Caco-2 (cell line): ENCODE measurements at regions not wholly inside any gene's neighbourhood (a gene's known extent, or its start where the extent isn't known, plus 50 kb on each side); places are given as distances from the start of the nearest gene placed in this dataset.

Source experiments
- BruUV-seq: library from RNA; stranded (reverse); fragments of 400-500 nt; replicated peaks from 2 replicates; lab custom pipeline; 2021; lab: Mats Ljungman, UMichigan
- CTCF ChIA-PET: fragments of 300-600 bp; sonication (Branson Sonifier 250); formaldehyde crosslinking; loops from one replicate; lab custom pipeline; 2022; ENCODE audit warnings: antibody characterized with exemption; lab: Charles Lee
- POLR2A ChIA-PET: fragments of 300-600 bp; sonication (Branson Sonifier 250); formaldehyde crosslinking; loops from one replicate; lab custom pipeline; 2022; ENCODE audit warnings: antibody characterized with exemption; lab: Charles Lee
- DNase-seq, 2 experiments: peaks; one replicate each; pipeline versions ENCODE4 v3.0.0 to v3.0.0-alpha.2; 2020 to 2022
- H3K27me3 ChIP-seq: replicated peaks from 2 replicates; pipeline ENCODE4 v1.6.0; 2011; ENCODE audit warnings: low read length; ENCODE audit not compliant: control insufficient read depth, insufficient read depth
- H3K36me3 ChIP-seq: 2 replicates; pipeline ENCODE4 v1.5.1; 2011; ENCODE audit warnings: low read length; ENCODE audit not compliant: control insufficient read depth, insufficient read depth
- H3K4me1 ChIP-seq: fragments of 250-450 bp; sonication (Bioruptor Pico); 2 replicates; pipeline ENCODE4 v1.5.1; 2020; ENCODE audit warnings: mild to moderate bottlenecking
- H3K4me3 ChIP-seq: 2 replicates; pipeline ENCODE4 v1.5.1; 2011; ENCODE audit warnings: low read depth, mild to moderate bottlenecking, control low read depth, low read length
- H3K9me3 ChIP-seq: fragments of 250-450 bp; sonication (Bioruptor Pico); 2 replicates; pipeline ENCODE4 v1.5.1; 2020; ENCODE audit warnings: mild to moderate bottlenecking, moderate library complexity
- H3K27ac Mint-ChIP-seq: one replicate; pipeline ENCODE4 v1.8.0; 2022; ENCODE audit warnings: mixed read lengths; ENCODE audit not compliant: unreplicated experiment
- H3K27me3 Mint-ChIP-seq: one replicate; pipeline ENCODE4 v1.8.0; 2022; ENCODE audit warnings: mixed read lengths; ENCODE audit not compliant: insufficient read depth, unreplicated experiment
- H3K36me3 Mint-ChIP-seq: one replicate; pipeline ENCODE4 v1.8.0; 2022; ENCODE audit warnings: mild to moderate bottlenecking, mixed read lengths; ENCODE audit not compliant: insufficient read depth, unreplicated experiment
- H3K4me1 Mint-ChIP-seq: one replicate; pipeline ENCODE4 v1.8.0; 2022; ENCODE audit warnings: low read depth, mixed read lengths; ENCODE audit not compliant: unreplicated experiment
- H3K4me3 Mint-ChIP-seq: one replicate; pipeline ENCODE4 v1.8.0; 2022; ENCODE audit warnings: mild to moderate bottlenecking, moderate library complexity, mixed read lengths; ENCODE audit not compliant: unreplicated experiment
- H3K9me3 Mint-ChIP-seq: one replicate; pipeline ENCODE4 v1.8.0; 2022; ENCODE audit warnings: mixed read lengths; ENCODE audit not compliant: unreplicated experiment
- CTCF ChIP-seq, 2 experiments: fragments of 200-600 bp in 1 of 2; IDR thresholded peaks; 1 replicate in 1 of 2; 2 replicates in 1 of 2; pipeline versions ENCODE4 v1.5.1 to v1.8.0; 2011 to 2022; ENCODE audit warnings: antibody characterized with exemption in 1 of 2, control low read depth in 1 of 2, inconsistent platforms in 1 of 2, low read depth in 1 of 2, low read length in 1 of 2, mild to moderate bottlenecking in 1 of 2, moderate library complexity in 1 of 2; ENCODE audit not compliant: insufficient read depth in 1 of 2, severe bottlenecking in 1 of 2, unreplicated experiment in 1 of 2
- intact Hi-C: fragments of 100-400 bp; cut with micrococcal nuclease; formaldehyde crosslinking; loops from one replicate; pipeline ENCODE4 v1.10.0; 2022; ENCODE audit not compliant: unreplicated experiment

- Mint-ChIP-seq H3K27me3 (peaks cover 17% of the 10 kb centered on the region), H3K4me3 (no peak overlapping the region), H3K9me3 (no peaks in the 10 kb centered on the region), H3K36me3 (no peaks in the 10 kb centered on the region), H3K4me1 (no peaks in the 10 kb centered on the region), H3K27ac (no peak overlapping the region)
- intact Hi-C loops, result no loop called here
- POLR2A ChIA-PET, result no interaction called here
- Histone ChIP-seq H3K4me1 (no peaks in the 10 kb centered on the region), H3K27me3 (no peaks in the 10 kb centered on the region), H3K36me3 (no peaks in the 10 kb centered on the region), H3K9me3 (0 out of 2 replicates have a peak, but pooled peaks cover 5% of the 10 kb centered on the region), H3K4me3 (no peak overlapping the region)
- CTCF ChIA-PET, result no interaction called here
- no peak for DNase-seq
- no peak for TF ChIP-seq CTCF (IDR thresholded peaks at IDR 0.05; ENCODE audit: insufficient read depth in 1 of 2, low read depth in 1 of 2, low read length in 1 of 2, severe bottlenecking in 1 of 2, unreplicated experiment in 1 of 2)
- no TSS peak for BruUV-seq
Measured at GRCh38 chr12:131260954-131261353, 307.2 kb downstream of the ADGRD1 start.

GRCh38 chr12:131261906-131262305 is 308.2 kb downstream of the ADGRD1 start:
- CTCF ChIA-PET, result no interaction called here
- no TSS peak for BruUV-seq
- no peak overlapping the region for H3K27ac Mint-ChIP-seq

GRCh38 chr12:131263626-131264025 is 309.9 kb downstream of the ADGRD1 start:
- POLR2A ChIA-PET, result no interaction called here
- intact Hi-C loops, result no loop called here
- Histone ChIP-seq H3K4me1 (no peaks in the 10 kb centered on the region), H3K27me3 (no peaks in the 10 kb centered on the region), H3K36me3 (no peaks in the 10 kb centered on the region), H3K9me3 (no peaks in the 10 kb centered on the region), H3K4me3 (no peak overlapping the region)
- Mint-ChIP-seq H3K36me3 (no peaks in the 10 kb centered on the region), H3K27me3 (peaks cover 21% of the 10 kb centered on the region), H3K4me1 (no peaks in the 10 kb centered on the region), H3K9me3 (no peaks in the 10 kb centered on the region), H3K4me3 (no peak overlapping the region), H3K27ac (no peak overlapping the region)
- no TSS peak for BruUV-seq
- TF ChIP-seq CTCF (IDR thresholded peaks at IDR 0.05; ENCODE audit: insufficient read depth in 1 of 2, low read depth in 1 of 2, low read length in 1 of 2, severe bottlenecking in 1 of 2, unreplicated experiment in 1 of 2), result no peak
- CTCF ChIA-PET, result no interaction called here
- no peak for DNase-seq

More at GRCh38 chr12:131261906-131262305, 308.2 kb downstream of the ADGRD1 start:
- POLR2A ChIA-PET, result no interaction called here
- intact Hi-C loops, result no loop called here
- H3K36me3 Mint-ChIP-seq, result no peaks in the 10 kb centered on the region
- H3K4me3 Mint-ChIP-seq, result no peak overlapping the region
- Histone ChIP-seq H3K4me1 (no peaks in the 10 kb centered on the region), H3K9me3 (no peaks in the 10 kb centered on the region), H3K27me3 (no peaks in the 10 kb centered on the region), H3K4me3 (no peak overlapping the region), H3K36me3 (no peaks in the 10 kb centered on the region)
- no peak for DNase-seq
- peaks cover 17% of the 10 kb centered on the region for H3K27me3 Mint-ChIP-seq
- H3K4me1 Mint-ChIP-seq, result no peaks in the 10 kb centered on the region
- no peaks in the 10 kb centered on the region for H3K9me3 Mint-ChIP-seq
- no peak for TF ChIP-seq CTCF (IDR thresholded peaks at IDR 0.05; ENCODE audit: insufficient read depth in 1 of 2, low read depth in 1 of 2, low read length in 1 of 2, severe bottlenecking in 1 of 2, unreplicated experiment in 1 of 2)
